Keratinocyte (primary cell): ENCODE measurements at regions not wholly inside any gene's neighbourhood (a gene's known extent, or its start where the extent isn't known, plus 50 kb on each side); places are given as distances from the start of the nearest gene placed in this dataset.

Experiments used
- DNase-seq: peaks from one replicate; pipeline ENCODE4 v3.0.0-alpha.2; 2011; ENCODE audit warnings: low read depth, missing footprints, low spot score
- FAIRE-seq: peaks from 2 replicates; lab custom pipeline; 2011; peaks lifted over from hg19 to GRCh38; lab: Jason Lieb, UNC
- H2AFZ ChIP-seq: 2 replicates; pipeline ENCODE4 v1.6.0; 2012; ENCODE audit warnings: low read length, control low read depth, inconsistent platforms; ENCODE audit not compliant: control insufficient read depth
- H3K27ac ChIP-seq: 2 replicates; pipeline ENCODE4 v1.5.1; 2011; ENCODE audit warnings: low read length; ENCODE audit not compliant: control insufficient read depth, insufficient read depth
- H3K27me3 ChIP-seq: 3 replicates; pipeline ENCODE4 v1.6.0; 2011; ENCODE audit warnings: low read length; ENCODE audit not compliant: control insufficient read depth, insufficient read depth; ENCODE audit errors: extremely low read depth
- H3K36me3 ChIP-seq, 2 experiments: 2 replicates in 1 of 2; 3 replicates in 1 of 2; pipeline ENCODE4 v1.5.1; 2011; ENCODE audit warnings: low read length in 2 of 2, mild to moderate bottlenecking in 1 of 2; ENCODE audit not compliant: control insufficient read depth in 2 of 2, insufficient read depth in 2 of 2; ENCODE audit errors: extremely low read depth in 1 of 2
- H3K4me1 ChIP-seq: 3 replicates; pipeline ENCODE4 v1.5.1; 2011; ENCODE audit warnings: low read length; ENCODE audit not compliant: control insufficient read depth, insufficient read depth; ENCODE audit errors: extremely low read depth
- H3K4me2 ChIP-seq: 3 replicates; pipeline ENCODE4 v1.6.0; 2011; ENCODE audit warnings: low read depth, low read length; ENCODE audit not compliant: control insufficient read depth, insufficient read depth; ENCODE audit errors: extremely low read depth
- H3K4me3 ChIP-seq, 3 experiments: fragments of 200-600 bp in 1 of 3; sonication (generic) in 1 of 3; 2 replicates in 2 of 3; 3 replicates in 1 of 3; pipeline ENCODE4 v1.5.1; 2011 to 2016; ENCODE audit warnings: low read length in 3 of 3, mild to moderate bottlenecking in 3 of 3, control low read depth in 2 of 3, inconsistent platforms in 1 of 3, low read depth in 1 of 3, mixed read lengths in 1 of 3, mixed run types in 1 of 3, moderate library complexity in 1 of 3; ENCODE audit not compliant: control insufficient read depth in 2 of 3, insufficient read depth in 2 of 3; ENCODE audit errors: extremely low read depth in 1 of 3
- H3K79me2 ChIP-seq: 2 replicates; pipeline ENCODE4 v1.6.0; 2012; ENCODE audit warnings: low read length; ENCODE audit not compliant: control insufficient read depth, insufficient read depth
- H3K9ac ChIP-seq: 3 replicates; pipeline ENCODE4 v1.6.0; 2011; ENCODE audit warnings: low read length; ENCODE audit not compliant: control insufficient read depth, insufficient read depth; ENCODE audit errors: extremely low read depth
- H3K9me1 ChIP-seq: 3 replicates; pipeline ENCODE4 v1.6.0; 2011; ENCODE audit warnings: low read length; ENCODE audit not compliant: control insufficient read depth, insufficient read depth; ENCODE audit errors: extremely low read depth
- H3K9me3 ChIP-seq: 2 replicates; pipeline ENCODE4 v1.5.1; 2012; ENCODE audit warnings: low read depth, low read length; ENCODE audit not compliant: control insufficient read depth
- H4K20me1 ChIP-seq: 3 replicates; pipeline ENCODE4 v1.6.0; 2011; ENCODE audit warnings: low read length; ENCODE audit not compliant: control insufficient read depth, insufficient read depth; ENCODE audit errors: extremely low read depth
- CTCF ChIP-seq, 3 experiments: IDR thresholded peaks in 1 of 3; conservative IDR thresholded peaks in 1 of 3; optimal IDR thresholded peaks in 1 of 3; 2 replicates in 2 of 3; 3 replicates in 1 of 3; pipeline versions ENCODE3 to v1.5.1; 2011; ENCODE audit warnings: low read length in 3 of 3, mild to moderate bottlenecking in 3 of 3, moderate library complexity in 2 of 3, control low read depth in 1 of 3, inconsistent platforms in 1 of 3; ENCODE audit not compliant: insufficient read depth in 2 of 3; ENCODE audit errors: extremely low read depth in 1 of 3
- EZH2 ChIP-seq: IDR thresholded peaks from one replicate; pipeline ENCODE4 v1.6.1; 2012; ENCODE audit warnings: inconsistent platforms, mild to moderate bottlenecking, low read length, moderate library complexity
- dilution Hi-C: fragments of 300-500 bp; cut with MboI; formaldehyde crosslinking; loops from one replicate; pipeline ENCODE4 v1.7.0; 2020; ENCODE audit warnings: low sequenced_read_pairs; ENCODE audit not compliant: extremely low pct_ligation_motif_present

- TF ChIP-seq CTCF (optimal IDR thresholded peaks at IDR 0.05 in 1 of 3, IDR thresholded peaks at IDR 0.05 in 1 of 3, conservative IDR thresholded peaks at IDR 0.05 in 1 of 3; ENCODE audit: extremely low read depth in 1 of 3, insufficient read depth in 2 of 3, low read length in 3 of 3) (no peak), EZH2 (no peak)
- H3K4me3 ChIP-seq, result no peak overlapping the region
- H3K36me3 ChIP-seq, result no peaks in the 10 kb centered on the region
- H4K20me1 ChIP-seq, result no peaks in the 10 kb centered on the region
- no peaks in the 10 kb centered on the region for H3K4me1 ChIP-seq
- H3K9me1 ChIP-seq, result no peaks in the 10 kb centered on the region
- no peaks in the 10 kb centered on the region for H3K79me2 ChIP-seq
- H3K4me2 ChIP-seq, result no peak overlapping the region
- H3K9me3 ChIP-seq, result peaks cover 3% of the 10 kb centered on the region
- no peak overlapping the region for H2AFZ ChIP-seq
- FAIRE-seq (no peak), DNase-seq (no peak)
- H3K27me3 ChIP-seq, result no peaks in the 10 kb centered on the region
- no peak overlapping the region for H3K27ac ChIP-seq
- dilution Hi-C loops, result no loop called here
- no peak overlapping the region for H3K9ac ChIP-seq
Observed at GRCh38 chr5:3035452-3035851, 284.0 kb upstream of the IRX2 start.

- no peaks in the 10 kb centered on the region for H4K20me1 ChIP-seq
- no peaks in the 10 kb centered on the region for H3K9me1 ChIP-seq
- no peak for FAIRE-seq
- H3K4me2 ChIP-seq, result no peak overlapping the region
- H3K4me1 ChIP-seq, result no peaks in the 10 kb centered on the region
- dilution Hi-C loops, result no loop called here
- H3K79me2 ChIP-seq, result no peaks in the 10 kb centered on the region
- no peak overlapping the region for H2AFZ ChIP-seq
- H3K36me3 ChIP-seq, result no peaks in the 10 kb centered on the region
- TF ChIP-seq EZH2, result no peak
- TF ChIP-seq CTCF (optimal IDR thresholded peaks at IDR 0.05 in 1 of 3, IDR thresholded peaks at IDR 0.05 in 1 of 3, conservative IDR thresholded peaks at IDR 0.05 in 1 of 3; ENCODE audit: extremely low read depth in 1 of 3, insufficient read depth in 2 of 3, low read length in 3 of 3), result no peak
- H3K9me3 ChIP-seq, result peaks cover 3% of the 10 kb centered on the region
- H3K9ac ChIP-seq, result no peak overlapping the region
- no peaks in the 10 kb centered on the region for H3K27me3 ChIP-seq
- DNase-seq, result no peak
- H3K4me3 ChIP-seq, result no peak overlapping the region
- no peak overlapping the region for H3K27ac ChIP-seq
Observed at GRCh38 chr5:3034881-3035280, 283.4 kb upstream of the IRX2 start.
